OCI-LY7 (cell line): ENCODE measurements at regions not wholly inside any gene's neighbourhood (a gene's known extent, or its start where the extent isn't known, plus 50 kb on each side); places are given as distances from the start of the nearest gene placed in this dataset.

Experiments used
- CTCF ChIP-seq: fragments of 200-600 bp; sonication (generic); conservative IDR thresholded peaks from 2 replicates; pipeline ENCODE4 v1.5.1; 2014; ENCODE audit warnings: mild to moderate bottlenecking, antibody characterized with exemption, low read length, moderate library complexity, mixed read lengths
- EZH2phosphoT487 ChIP-seq: fragments of 200-600 bp; sonication (generic); IDR thresholded peaks from 2 replicates; pipeline ENCODE4 v1.6.1; 2018; ENCODE audit warnings: low read depth, borderline replicate concordance, mild to moderate bottlenecking, mixed run types, antibody characterized with exemption, low read length, moderate library complexity, mixed read lengths

GRCh38 chr7:76139670-76140069, 62.0 kb upstream of the SRRM3 start:
- no peak for TF ChIP-seq CTCF
- TF ChIP-seq EZH2phosphoT487, result no peak
